DMS 273 (cell line): ENCODE measurements at regions not wholly inside any gene's neighbourhood (a gene's known extent, or its start where the extent isn't known, plus 50 kb on each side); places are given as distances from the start of the nearest gene placed in this dataset.

Source experiments
- DNase-seq: peaks from one replicate; lab custom pipeline; 2025; ENCODE audit not compliant: unreplicated experiment; lab: John Stamatoyannopoulos, UW

GRCh38 chr11:45062115-45062514 is 84.3 kb upstream of the PRDM11 start:
- DNase-seq = no peak

GRCh38 chr11:45062974-45063635 is 83.3 kb upstream of the PRDM11 start:
- no peak for DNase-seq

- DNase-seq = no peak
Observed at GRCh38 chr11:45063669-45064068, 82.8 kb upstream of the PRDM11 start.

GRCh38 chr11:45067966-45068365 is 78.5 kb upstream of the PRDM11 start:
- no peak for DNase-seq

DNA sequence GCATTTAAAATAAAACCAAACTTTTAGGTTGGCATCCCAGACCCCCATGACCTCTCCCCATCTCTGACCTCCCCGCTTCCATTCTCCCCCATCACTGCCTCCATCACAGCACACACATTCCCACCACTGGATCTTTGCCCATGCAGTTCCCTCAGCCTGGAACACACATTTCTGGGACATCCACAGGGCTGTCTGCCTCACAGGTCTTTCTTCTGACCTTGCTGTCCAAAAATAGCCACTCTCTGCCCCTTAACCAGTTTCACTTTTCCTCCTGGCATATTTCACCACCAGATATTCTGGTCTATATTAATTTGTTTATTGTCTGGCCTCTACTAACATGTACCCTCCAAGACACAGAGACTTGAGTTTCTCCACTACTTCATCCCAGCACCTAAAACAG is 75.2 kb upstream of the PRDM11 start:
- no peak for DNase-seq

- no peak for DNase-seq
Observed at GRCh38 chr11:45073685-45074141, 72.7 kb upstream of the PRDM11 start.

DNA sequence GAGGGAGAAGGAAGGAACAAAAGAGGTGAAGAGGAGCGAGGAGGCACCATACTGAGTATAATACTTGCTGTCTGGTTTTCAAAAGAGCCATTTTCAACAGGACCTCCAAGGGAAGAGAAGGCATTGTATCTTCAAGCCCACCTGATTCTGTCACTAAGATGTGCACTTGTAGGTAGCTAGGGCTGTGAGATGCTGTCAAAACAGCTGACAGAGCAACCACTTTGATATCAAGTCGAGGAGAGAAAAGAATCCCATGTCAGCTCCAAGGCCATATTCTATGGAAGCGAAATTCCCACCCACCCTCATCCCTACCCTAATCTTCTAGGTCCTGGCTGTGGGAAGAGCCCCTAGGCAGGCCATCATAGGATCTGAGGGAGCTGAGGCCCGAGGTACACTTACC is 70.9 kb upstream of the PRDM11 start:
- DNase-seq = no peak

DNA sequence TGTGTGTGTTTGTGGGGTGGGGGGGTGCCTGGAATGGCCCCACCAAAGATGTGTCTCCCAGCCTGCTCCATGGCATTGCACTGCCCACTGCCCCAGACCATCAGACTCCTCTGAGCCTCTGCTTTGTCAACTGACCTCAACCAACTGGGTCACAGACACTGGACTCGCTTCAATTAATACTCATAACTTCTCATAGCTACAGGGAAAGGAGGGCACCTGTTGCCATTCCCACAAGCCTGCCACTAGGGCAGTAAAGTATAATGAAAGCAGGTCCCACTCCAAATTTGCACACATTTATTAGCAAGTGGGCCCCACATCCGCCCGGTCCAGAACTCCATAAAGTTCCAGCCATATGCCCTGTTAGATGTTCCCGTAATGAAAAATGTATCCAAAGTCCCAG is 70.5 kb upstream of the PRDM11 start:
- DNase-seq = no peak

DNA sequence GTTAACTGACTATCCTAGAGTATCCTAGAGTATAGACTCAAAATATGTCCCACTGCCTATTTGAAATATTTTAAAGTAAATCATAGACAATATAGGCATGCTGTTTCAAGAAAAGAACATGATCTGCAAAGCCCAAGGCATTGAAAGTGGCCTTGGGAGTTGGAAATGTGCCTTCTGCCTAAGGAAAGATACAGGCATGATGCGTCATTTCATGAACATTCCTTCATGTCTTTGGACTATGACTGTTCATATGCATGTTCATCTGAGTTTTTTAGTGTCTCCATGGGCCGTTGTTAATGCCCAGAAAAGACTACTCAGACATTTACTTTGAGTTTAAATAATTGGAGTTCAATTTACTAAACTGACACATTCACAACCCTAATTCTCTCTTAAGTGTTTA is 69.7 kb upstream of the PRDM11 start:
- no peak for DNase-seq

GRCh38 chr11:45078236-45079074 is 68.0 kb upstream of the PRDM11 start:
- peak; percentile 17 for DNase-seq

DNA sequence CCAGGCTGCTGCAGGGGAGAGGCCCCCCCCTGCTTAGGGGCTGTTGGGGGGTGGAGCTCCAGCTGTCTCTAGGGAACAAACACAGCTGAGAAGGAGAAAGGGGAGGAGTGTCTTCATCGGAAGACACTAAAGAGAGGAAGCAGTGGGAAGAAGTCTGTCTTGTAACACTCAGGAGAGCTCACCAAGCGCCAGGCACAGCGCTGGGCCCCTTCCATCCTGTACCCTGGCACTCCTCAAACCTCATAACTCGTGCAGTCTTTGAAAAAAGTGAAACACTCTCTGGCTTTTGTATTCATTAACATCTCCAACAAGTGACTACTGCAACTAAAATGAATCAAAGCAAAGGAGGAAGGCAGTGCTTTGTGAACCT is 67.4 kb upstream of the PRDM11 start:
- DNase-seq = no peak

DNA sequence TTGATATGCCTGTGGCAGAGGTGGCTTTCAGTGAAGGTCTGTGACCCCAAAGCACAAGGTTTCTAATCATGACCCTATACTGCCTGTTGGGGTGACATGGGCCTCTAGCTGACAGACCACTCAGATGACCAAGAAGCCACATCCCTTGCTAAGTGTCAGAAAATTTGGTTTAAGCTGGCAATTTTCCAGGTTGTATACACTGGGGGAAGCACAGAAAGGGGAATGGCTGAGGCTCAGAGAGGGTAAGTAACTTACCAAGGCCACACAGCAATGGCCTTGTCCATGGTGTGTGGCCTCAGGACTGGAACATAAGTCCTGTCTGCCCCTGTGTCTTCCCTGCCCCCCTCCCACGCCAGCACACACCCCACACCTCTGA is 66.9 kb upstream of the PRDM11 start:
- no peak for DNase-seq

- DNase-seq = no peak
Observed at GRCh38 chr11:45079943-45080719, 66.3 kb upstream of the PRDM11 start.

DNA sequence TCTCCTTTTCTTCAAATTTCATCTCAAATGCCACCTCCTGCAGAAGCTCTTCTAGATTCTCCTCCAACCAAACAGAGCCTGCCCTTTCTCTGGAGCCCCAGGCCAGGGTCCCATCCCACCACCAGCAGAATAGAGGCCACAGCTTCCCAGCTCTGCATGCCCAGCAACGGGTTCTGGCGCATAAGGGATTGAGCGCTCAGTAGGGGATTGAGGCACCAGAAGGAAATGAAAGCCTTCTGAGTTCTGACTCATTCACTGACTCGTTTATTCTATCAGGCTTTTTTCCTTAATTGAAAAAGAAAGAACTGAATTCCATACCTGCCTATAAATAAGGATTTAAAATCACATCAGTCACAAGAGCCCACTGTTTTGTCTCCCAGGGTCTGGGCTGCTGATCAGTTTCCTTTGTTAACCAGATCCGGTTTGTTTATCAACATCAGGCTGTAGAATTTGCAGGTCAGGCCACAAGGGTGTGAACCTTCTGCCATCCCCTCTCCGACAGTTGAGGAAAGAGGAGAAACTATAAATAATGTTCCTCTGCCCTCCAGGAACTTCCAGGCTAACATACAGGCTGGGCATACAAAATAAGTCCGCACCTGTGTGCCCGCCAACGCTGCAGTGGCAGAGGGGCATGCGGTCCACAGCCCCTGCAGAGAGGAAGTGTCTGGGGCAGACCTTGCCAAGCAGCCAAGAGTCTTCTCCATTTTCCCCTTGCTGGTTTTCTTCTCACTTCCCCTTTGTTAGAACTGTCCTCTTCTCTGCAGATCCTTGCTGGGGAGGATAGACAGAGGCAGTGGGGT is 63.5 kb upstream of the PRDM11 start:
- DNase-seq = no peak

DNA sequence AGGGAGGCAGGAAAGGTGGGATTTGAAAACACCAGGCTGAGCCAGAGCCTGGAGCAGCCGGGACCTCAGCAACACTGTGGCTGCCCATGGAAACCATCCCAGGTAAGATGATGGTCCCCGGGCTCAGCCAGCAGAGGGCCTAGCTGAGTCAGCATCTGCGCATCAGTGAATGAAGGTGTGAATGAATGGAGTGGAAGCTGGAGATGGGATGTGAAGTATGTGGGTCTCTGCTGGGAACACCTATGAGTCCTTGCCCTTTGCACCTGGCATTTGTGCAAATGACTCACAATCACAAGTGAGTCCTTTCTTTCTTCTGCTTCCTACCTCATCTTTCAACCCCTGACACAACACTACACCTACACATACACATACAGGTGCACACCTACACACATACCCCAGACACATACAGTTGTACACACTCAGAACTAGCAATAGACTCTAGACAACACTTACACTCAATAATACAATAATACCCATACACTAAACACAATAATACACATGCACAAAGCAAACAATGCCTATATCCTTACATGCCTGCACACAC is 62.8 kb upstream of the PRDM11 start:
- DNase-seq = peak; percentile 37

GRCh38 chr11:45085646-45086501 is 60.6 kb upstream of the PRDM11 start:
- DNase-seq = peak; percentile 14

- DNase-seq = no peak
Observed at GRCh38 chr11:45086526-45086925, 59.9 kb upstream of the PRDM11 start.

DNA sequence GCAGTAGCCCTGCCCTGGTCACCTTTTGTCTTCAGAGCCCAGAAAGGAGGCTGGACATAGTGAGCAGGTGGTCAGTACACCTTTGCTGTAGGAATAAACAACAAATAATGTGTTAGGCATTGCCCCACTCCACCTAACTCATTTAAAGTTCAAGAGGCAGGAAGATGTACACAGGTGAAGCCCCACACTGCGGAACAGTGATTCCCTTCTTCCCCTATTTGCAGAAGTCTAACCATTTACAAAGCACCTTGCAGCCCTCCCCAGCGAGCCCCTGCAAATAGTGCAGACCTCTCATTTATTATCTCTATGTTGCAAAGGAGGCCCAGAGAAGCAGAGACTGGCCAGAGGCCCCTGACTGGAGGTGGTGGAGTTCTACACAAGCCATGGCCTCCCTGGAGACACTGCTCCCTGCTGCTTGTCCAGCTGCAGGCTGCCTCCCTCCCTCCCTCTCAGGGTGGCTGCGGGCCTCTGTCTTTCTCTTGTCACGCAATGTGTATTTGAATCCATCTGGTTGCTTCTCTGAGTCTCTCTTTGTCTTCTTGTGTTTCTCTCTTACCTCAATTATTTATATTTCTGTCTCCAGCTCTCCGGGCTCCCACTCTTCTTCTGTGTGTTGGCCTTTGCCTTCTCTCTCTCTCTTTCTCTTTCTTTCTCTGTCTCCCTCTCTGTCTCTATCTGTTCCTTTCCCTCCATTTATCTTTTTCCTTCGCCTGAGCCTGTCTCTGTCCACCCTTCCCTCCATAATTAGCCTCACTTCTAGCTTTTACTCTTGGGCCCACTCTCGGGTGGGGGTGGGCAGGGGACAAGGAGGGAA is 59.1 kb upstream of the PRDM11 start:
- DNase-seq = peak; percentile 23

DNA sequence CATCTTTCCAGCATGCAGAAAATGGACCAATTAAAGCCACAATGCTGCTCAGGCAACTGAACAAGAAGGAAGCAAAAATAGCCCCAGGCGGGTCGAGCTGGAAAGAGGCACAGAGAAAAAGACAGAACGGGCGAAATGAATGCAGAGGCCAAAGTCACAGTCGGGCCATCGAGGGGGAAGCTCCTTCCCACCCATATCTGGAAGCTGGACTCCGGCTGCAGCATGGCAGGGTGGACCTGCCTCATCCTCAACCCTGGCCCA is 58.6 kb upstream of the PRDM11 start:
- DNase-seq = no peak
